C4-2B (cell line): ENCODE measurements at regions not wholly inside any gene's neighbourhood (a gene's known extent, or its start where the extent isn't known, plus 50 kb on each side); places are given as distances from the start of the nearest gene placed in this dataset.

Experiments
- CTCF ChIP-seq: fragments of 450-650 bp; conservative IDR thresholded peaks from 2 replicates; pipeline ENCODE4 v1.5.1; 2017; ENCODE audit warnings: mild to moderate bottlenecking
- ZFX ChIP-seq: fragments of 450-650 bp; IDR thresholded peaks from 2 replicates; pipeline ENCODE4 v1.6.1; 2017

DNA sequence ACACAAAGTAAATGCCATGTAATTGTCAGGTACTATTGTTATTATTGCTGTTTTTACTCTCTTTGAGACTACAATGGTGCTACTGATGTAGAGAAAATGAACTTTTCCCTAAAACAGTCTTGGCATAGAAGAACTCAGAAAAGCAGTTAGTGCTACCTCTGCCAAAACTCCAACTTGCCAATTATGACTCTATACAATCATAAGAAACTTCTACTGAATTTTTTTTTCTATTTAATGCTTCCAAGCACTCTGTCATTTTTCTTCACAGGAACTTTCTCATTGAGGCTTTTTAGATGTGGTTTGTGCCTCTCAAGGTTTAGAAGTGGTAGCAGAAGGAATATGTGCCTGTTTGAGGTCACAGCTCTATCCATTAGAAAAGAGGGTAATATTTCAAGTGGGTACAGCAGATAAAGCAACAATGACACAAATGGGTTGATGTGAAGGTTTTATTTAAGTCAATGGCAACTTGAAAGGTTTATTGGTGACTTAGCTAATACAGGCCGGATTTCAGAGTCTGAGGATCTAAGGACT lies 64.0 kb upstream of the FERD3L start:
- TF ChIP-seq CTCF (no peak), ZFX (no peak)
